HEK293 (cell line): ENCODE measurements at regions not wholly inside any gene's neighbourhood (a gene's known extent, or its start where the extent isn't known, plus 50 kb on each side); places are given as distances from the start of the nearest gene placed in this dataset.
A peak's percentile ranks its signal among the peaks of the same experiment; 100 is the strongest.

Experiments used
- CTCF ChIA-PET: fragments of 350-600 bp; formaldehyde crosslinking; extraction: SDS; loops from one replicate; lab custom pipeline; 2021; ENCODE audit warnings: antibody characterized with exemption; lab: Yijun Ruan, JAX
- POLR2A ChIA-PET: fragments of 300-600 bp; formaldehyde crosslinking; extraction: SDS; loops from one replicate; lab custom pipeline; 2020; ENCODE audit warnings: antibody characterized with exemption, inconsistent platforms; lab: Yijun Ruan, JAX
- H3K27ac ChIP-seq: fragments of 200-500 bp; sonication (Bioruptor generic); 2 replicates; pipeline ENCODE4 v1.5.1; 2014; ENCODE audit warnings: low read depth, low read length, control low read depth, inconsistent platforms; ENCODE audit errors: extremely low read depth
- H3K36me3 ChIP-seq, 2 experiments: fragments of 200-500 bp in 1 of 2; sonication (Bioruptor generic) in 1 of 2; 1 replicate in 1 of 2; 2 replicates in 1 of 2; pipeline ENCODE4 v1.5.1; 2014 to 2017; ENCODE audit warnings: inconsistent platforms in 2 of 2, low read length in 2 of 2; ENCODE audit not compliant: control insufficient read depth in 2 of 2, insufficient read depth in 1 of 2
- H3K4me1 ChIP-seq: fragments of 200-500 bp; sonication (Bioruptor generic); 2 replicates; pipeline ENCODE4 v1.5.1; 2014; ENCODE audit warnings: mild to moderate bottlenecking, low read length, inconsistent platforms; ENCODE audit not compliant: control insufficient read depth, insufficient read depth
- H3K4me3 ChIP-seq: 2 replicates; pipeline ENCODE4 v1.5.1; 2011; ENCODE audit warnings: low read depth, mild to moderate bottlenecking, control low read depth, low read length, moderate library complexity
- H3K9me3 ChIP-seq: fragments of 200-500 bp; sonication (Bioruptor generic); 2 replicates; pipeline ENCODE4 v1.5.1; 2014; ENCODE audit warnings: low read depth, low read length, inconsistent platforms; ENCODE audit not compliant: control insufficient read depth, insufficient read depth
- GFI1B ChIP-seq: fragments of 450-650 bp; formaldehyde crosslinking; IDR thresholded peaks from 2 replicates; pipeline ENCODE4 v1.5.1; 2016; ENCODE audit warnings: missing biosample characterization, missing genetic modification characterization
- KLF10 ChIP-seq: fragments of 450-650 bp; IDR thresholded peaks from 2 replicates; pipeline ENCODE4 v1.5.1; 2018; ENCODE audit warnings: missing biosample characterization, mild to moderate bottlenecking, missing genetic modification characterization
- KLF7 ChIP-seq: fragments of 450-650 bp; formaldehyde crosslinking; IDR thresholded peaks from 2 replicates; pipeline ENCODE4 v1.5.1; 2016; ENCODE audit warnings: missing biosample characterization, missing genetic modification characterization, borderline replicate concordance
- ZNF211 ChIP-seq: fragments of 450-650 bp; formaldehyde crosslinking; IDR thresholded peaks from 2 replicates; pipeline ENCODE4 v1.5.1; 2016; ENCODE audit warnings: low read depth, missing biosample characterization, missing genetic modification characterization
- ZNF350 ChIP-seq: fragments of 450-650 bp; formaldehyde crosslinking; IDR thresholded peaks from 2 replicates; pipeline ENCODE4 v1.5.0; 2017; ENCODE audit warnings: missing biosample characterization, mild to moderate bottlenecking, missing genetic modification characterization
- ZNF354C ChIP-seq: fragments of 450-650 bp; formaldehyde crosslinking; IDR thresholded peaks from 2 replicates; pipeline ENCODE4 v1.5.1; 2016; ENCODE audit warnings: missing biosample characterization, missing genetic modification characterization, low read depth, borderline replicate concordance
- ZNF423 ChIP-seq: fragments of 450-650 bp; formaldehyde crosslinking; IDR thresholded peaks from 2 replicates; pipeline ENCODE4 v1.5.1; 2016; ENCODE audit warnings: missing biosample characterization, missing genetic modification characterization
- ZNF426 ChIP-seq: fragments of 450-650 bp; formaldehyde crosslinking; IDR thresholded peaks from 2 replicates; pipeline ENCODE4 v1.5.1; 2017; ENCODE audit warnings: missing biosample characterization, missing genetic modification characterization, mild to moderate bottlenecking, inconsistent platforms, moderate library complexity
- ZNF433 ChIP-seq: fragments of 450-650 bp; formaldehyde crosslinking; IDR thresholded peaks from 2 replicates; pipeline ENCODE4 v1.5.1; 2016; ENCODE audit warnings: missing biosample characterization, missing genetic modification characterization, low read depth
- ZNF623 ChIP-seq: fragments of 450-650 bp; formaldehyde crosslinking; IDR thresholded peaks from 2 replicates; pipeline ENCODE4 v1.5.1; 2016; ENCODE audit warnings: missing biosample characterization, missing genetic modification characterization
- ZNF654 ChIP-seq: fragments of 450-650 bp; formaldehyde crosslinking; IDR thresholded peaks from 2 replicates; pipeline ENCODE4 v1.5.1; 2016; ENCODE audit warnings: low read depth, missing biosample characterization, missing genetic modification characterization
- ZNF701 ChIP-seq: fragments of 450-650 bp; formaldehyde crosslinking; IDR thresholded peaks from 2 replicates; pipeline ENCODE4 v1.5.1; 2016; ENCODE audit warnings: missing biosample characterization, missing genetic modification characterization
- ZSCAN30 ChIP-seq: fragments of 450-650 bp; IDR thresholded peaks from 2 replicates; pipeline ENCODE4 v1.5.1; 2018; ENCODE audit warnings: missing biosample characterization, mild to moderate bottlenecking, missing genetic modification characterization, moderate library complexity
- TF ChIP-seq, protein P1 (sequence below): fragments of 450-650 bp; formaldehyde crosslinking; IDR thresholded peaks from 2 replicates; pipeline ENCODE4 v1.5.1; 2017; ENCODE audit warnings: missing biosample characterization, missing genetic modification characterization
- TF ChIP-seq, protein P2 (sequence below): fragments of 450-650 bp; formaldehyde crosslinking; IDR thresholded peaks from 2 replicates; pipeline ENCODE4 v1.5.1; 2016; ENCODE audit warnings: missing biosample characterization, missing genetic modification characterization
- TF ChIP-seq, protein P3 (sequence below): fragments of 450-650 bp; formaldehyde crosslinking; IDR thresholded peaks from 2 replicates; pipeline ENCODE4 v1.5.1; 2016; ENCODE audit warnings: missing biosample characterization, missing genetic modification characterization, borderline replicate concordance
- TF ChIP-seq, protein P4 (sequence below): fragments of 450-650 bp; formaldehyde crosslinking; IDR thresholded peaks from 2 replicates; pipeline ENCODE4 v1.5.1; 2016; ENCODE audit warnings: missing biosample characterization, missing genetic modification characterization
- TF ChIP-seq, protein P5 (sequence below): fragments of 450-650 bp; formaldehyde crosslinking; IDR thresholded peaks from 2 replicates; pipeline ENCODE4 v1.5.1; 2016; ENCODE audit warnings: missing biosample characterization, missing genetic modification characterization

DNA sequence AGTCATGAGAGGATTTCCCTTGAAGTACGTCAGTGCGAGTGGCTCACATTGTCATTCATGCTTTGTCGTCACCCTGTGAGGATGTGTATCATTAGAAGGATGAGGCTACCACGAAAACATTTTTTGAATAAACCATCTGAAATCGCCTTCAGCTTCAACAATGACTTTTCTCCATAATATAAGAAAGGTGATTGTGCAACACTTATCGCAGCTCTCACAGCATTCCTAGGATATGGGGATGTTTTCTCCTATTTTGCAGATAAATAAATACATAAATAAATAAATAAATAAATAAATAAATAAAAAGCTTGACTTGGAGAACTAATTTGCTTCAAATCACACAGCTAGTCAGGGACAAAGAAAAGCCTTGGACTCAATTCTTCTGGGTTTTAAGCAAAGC, 326.5 kb downstream of the FOXA2 start:
- CTCF ChIA-PET = interaction anchor here (0.7 kb wide), 1 partner anchor 31 kb away, joined by 3 read pairs; no protein-coding TSS in a partner anchor
- H3K9me3 ChIP-seq = no peaks in the 10 kb centered on the region
- no peak overlapping the region for H3K27ac ChIP-seq
- H3K4me3 ChIP-seq = no peak overlapping the region
- H3K4me1 ChIP-seq = no peaks in the 10 kb centered on the region
- no peaks in the 10 kb centered on the region for H3K36me3 ChIP-seq
- TF ChIP-seq, protein P1, sequence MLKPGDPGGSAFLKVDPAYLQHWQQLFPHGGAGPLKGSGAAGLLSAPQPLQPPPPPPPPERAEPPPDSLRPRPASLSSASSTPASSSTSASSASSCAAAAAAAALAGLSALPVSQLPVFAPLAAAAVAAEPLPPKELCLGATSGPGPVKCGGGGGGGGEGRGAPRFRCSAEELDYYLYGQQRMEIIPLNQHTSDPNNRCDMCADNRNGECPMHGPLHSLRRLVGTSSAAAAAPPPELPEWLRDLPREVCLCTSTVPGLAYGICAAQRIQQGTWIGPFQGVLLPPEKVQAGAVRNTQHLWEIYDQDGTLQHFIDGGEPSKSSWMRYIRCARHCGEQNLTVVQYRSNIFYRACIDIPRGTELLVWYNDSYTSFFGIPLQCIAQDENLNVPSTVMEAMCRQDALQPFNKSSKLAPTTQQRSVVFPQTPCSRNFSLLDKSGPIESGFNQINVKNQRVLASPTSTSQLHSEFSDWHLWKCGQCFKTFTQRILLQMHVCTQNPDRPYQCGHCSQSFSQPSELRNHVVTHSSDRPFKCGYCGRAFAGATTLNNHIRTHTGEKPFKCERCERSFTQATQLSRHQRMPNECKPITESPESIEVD (tag by site-specific recombination) = no peak
- POLR2A ChIA-PET = no interaction called here

DNA sequence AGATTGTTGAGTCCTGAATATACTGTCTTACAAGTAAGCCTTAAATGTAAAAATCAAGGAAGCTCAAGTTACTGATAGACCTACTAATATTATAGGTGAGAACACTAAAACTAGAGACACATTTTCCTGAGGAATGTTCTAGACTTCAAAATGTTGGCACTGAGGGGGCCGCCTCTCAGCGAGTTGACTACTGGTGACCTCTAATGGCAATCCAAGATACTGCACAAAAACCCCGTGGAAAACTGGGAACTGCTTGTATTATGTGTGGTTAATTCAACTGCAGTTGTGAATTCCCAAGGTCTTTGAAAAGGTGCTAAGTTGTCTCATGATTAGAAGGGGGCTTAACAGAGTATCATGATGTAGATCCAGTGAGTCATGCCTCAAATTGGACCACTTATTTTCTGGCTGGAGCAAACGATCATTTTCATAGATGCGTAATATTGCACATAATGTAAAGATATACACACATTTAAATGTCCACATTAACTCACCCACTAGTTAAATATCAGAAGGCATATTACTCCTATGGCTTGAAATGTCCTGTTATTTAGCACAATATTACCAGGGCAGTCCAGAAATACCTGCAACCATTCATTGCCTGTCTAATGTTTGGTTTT, 336.2 kb downstream of the FOXA2 start:
- Histone ChIP-seq H3K27ac (no peak overlapping the region), H3K4me3 (no peak overlapping the region), H3K9me3 (no peaks in the 10 kb centered on the region), H3K4me1 (no peaks in the 10 kb centered on the region), H3K36me3 (no peaks in the 10 kb centered on the region)
- ChIA-PET CTCF (interaction anchor here (0.6 to 1.0 kb wide), 6 partner anchors 12 to 550 kb away, joined by 3 to 5 read pairs (median 3); no protein-coding TSS in a partner anchor), POLR2A (no interaction called here)
- TF ChIP-seq ZNF433 (tag by site-specific recombination) (no peak), ZNF654 (tag by site-specific recombination) (peak; percentile 48)

DNA sequence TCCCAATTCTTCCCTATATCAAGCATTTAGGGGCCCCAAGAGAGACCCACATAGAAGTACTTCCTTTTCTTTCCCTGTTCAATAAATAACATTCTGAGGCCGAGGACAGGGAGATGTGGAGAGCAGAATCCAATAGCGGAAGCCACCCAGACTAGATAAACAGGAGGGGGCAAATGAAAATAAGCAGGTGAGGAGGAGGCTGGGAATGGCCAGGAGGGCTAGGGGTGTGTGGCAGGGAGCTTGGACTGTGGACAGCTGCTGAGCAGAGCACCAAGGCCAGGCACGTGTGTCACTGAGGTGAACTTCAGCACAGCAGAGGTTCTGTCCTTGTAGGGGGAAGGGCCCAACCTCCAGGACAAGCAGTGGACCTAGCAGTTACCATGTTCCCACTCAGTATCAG, 339.2 kb downstream of the FOXA2 start:
- CTCF ChIA-PET = no interaction called here
- H3K9me3 ChIP-seq = no peaks in the 10 kb centered on the region
- POLR2A ChIA-PET = no interaction called here
- no peak for TF ChIP-seq ZNF426 (tag by site-specific recombination)
- no peak for TF ChIP-seq ZNF623 (tag by site-specific recombination)
- no peak for TF ChIP-seq ZNF354C (tag by site-specific recombination)
- TF ChIP-seq, protein P2, sequence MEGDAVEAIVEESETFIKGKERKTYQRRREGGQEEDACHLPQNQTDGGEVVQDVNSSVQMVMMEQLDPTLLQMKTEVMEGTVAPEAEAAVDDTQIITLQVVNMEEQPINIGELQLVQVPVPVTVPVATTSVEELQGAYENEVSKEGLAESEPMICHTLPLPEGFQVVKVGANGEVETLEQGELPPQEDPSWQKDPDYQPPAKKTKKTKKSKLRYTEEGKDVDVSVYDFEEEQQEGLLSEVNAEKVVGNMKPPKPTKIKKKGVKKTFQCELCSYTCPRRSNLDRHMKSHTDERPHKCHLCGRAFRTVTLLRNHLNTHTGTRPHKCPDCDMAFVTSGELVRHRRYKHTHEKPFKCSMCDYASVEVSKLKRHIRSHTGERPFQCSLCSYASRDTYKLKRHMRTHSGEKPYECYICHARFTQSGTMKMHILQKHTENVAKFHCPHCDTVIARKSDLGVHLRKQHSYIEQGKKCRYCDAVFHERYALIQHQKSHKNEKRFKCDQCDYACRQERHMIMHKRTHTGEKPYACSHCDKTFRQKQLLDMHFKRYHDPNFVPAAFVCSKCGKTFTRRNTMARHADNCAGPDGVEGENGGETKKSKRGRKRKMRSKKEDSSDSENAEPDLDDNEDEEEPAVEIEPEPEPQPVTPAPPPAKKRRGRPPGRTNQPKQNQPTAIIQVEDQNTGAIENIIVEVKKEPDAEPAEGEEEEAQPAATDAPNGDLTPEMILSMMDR (tag by site-specific recombination) = no peak
- no peak for TF ChIP-seq ZNF701 (tag by site-specific recombination)
- TF ChIP-seq, protein P3, sequence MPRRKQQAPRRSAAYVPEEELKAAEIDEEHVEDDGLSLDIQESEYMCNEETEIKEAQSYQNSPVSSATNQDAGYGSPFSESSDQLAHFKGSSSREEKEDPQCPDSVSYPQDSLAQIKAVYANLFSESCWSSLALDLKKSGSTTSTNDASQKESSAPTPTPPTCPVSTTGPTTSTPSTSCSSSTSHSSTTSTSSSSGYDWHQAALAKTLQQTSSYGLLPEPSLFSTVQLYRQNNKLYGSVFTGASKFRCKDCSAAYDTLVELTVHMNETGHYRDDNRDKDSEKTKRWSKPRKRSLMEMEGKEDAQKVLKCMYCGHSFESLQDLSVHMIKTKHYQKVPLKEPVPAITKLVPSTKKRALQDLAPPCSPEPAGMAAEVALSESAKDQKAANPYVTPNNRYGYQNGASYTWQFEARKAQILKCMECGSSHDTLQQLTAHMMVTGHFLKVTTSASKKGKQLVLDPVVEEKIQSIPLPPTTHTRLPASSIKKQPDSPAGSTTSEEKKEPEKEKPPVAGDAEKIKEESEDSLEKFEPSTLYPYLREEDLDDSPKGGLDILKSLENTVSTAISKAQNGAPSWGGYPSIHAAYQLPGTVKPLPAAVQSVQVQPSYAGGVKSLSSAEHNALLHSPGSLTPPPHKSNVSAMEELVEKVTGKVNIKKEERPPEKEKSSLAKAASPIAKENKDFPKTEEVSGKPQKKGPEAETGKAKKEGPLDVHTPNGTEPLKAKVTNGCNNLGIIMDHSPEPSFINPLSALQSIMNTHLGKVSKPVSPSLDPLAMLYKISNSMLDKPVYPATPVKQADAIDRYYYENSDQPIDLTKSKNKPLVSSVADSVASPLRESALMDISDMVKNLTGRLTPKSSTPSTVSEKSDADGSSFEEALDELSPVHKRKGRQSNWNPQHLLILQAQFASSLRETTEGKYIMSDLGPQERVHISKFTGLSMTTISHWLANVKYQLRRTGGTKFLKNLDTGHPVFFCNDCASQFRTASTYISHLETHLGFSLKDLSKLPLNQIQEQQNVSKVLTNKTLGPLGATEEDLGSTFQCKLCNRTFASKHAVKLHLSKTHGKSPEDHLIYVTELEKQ (tag by site-specific recombination) = no peak
- no peak for TF ChIP-seq ZNF211 (tag by site-specific recombination)
- TF ChIP-seq ZNF350 = no peak
- TF ChIP-seq, protein P4, sequence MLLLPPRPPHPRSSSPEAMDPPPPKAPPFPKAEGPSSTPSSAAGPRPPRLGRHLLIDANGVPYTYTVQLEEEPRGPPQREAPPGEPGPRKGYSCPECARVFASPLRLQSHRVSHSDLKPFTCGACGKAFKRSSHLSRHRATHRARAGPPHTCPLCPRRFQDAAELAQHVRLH = no peak
- no peak for TF ChIP-seq ZNF423
- TF ChIP-seq, protein P5, sequence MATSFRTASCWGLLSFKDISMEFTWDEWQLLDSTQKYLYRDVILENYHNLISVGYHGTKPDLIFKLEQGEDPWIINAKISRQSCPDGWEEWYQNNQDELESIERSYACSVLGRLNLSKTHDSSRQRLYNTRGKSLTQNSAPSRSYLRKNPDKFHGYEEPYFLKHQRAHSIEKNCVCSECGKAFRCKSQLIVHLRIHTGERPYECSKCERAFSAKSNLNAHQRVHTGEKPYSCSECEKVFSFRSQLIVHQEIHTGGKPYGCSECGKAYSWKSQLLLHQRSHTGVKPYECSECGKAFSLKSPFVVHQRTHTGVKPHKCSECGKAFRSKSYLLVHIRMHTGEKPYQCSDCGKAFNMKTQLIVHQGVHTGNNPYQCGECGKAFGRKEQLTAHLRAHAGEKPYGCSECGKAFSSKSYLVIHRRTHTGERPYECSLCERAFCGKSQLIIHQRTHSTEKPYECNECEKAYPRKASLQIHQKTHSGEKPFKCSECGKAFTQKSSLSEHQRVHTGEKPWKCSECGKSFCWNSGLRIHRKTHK (tag by site-specific recombination) = no peak
- no peak for TF ChIP-seq KLF7 (tag by site-specific recombination)
- no peak for TF ChIP-seq GFI1B
- no peak for TF ChIP-seq KLF10
- TF ChIP-seq ZSCAN30 = no peak

More for the DNA sequence above, 339.2 kb downstream of the FOXA2 start:
- Histone ChIP-seq H3K27ac (no peak overlapping the region), H3K4me1 (no peaks in the 10 kb centered on the region), H3K36me3 (no peaks in the 10 kb centered on the region), H3K4me3 (no peak overlapping the region)
